WTC11 (cell line): ENCODE measurements at regions not wholly inside any gene's neighbourhood (a gene's known extent, or its start where the extent isn't known, plus 50 kb on each side); places are given as distances from the start of the nearest gene placed in this dataset.

Experiments
- ATAC-seq: fragments of 200-7000 bp; cut with Tn5 transposase; 2 replicates; pipeline ENCODE4 v1.10.0; 2021; ENCODE audit warnings: mild to moderate bottlenecking, moderate library complexity
- CTCF ChIA-PET: fragments of 300-600 bp; sonication (Branson Sonifier 250); formaldehyde crosslinking; loops from one replicate; lab custom pipeline; 2021; ENCODE audit warnings: antibody characterized with exemption; lab: Charles Lee
- POLR2A ChIA-PET: fragments of 350-600 bp; sonication (Branson Sonifier 250); formaldehyde crosslinking; loops from one replicate; lab custom pipeline; 2021; ENCODE audit warnings: antibody characterized with exemption; lab: Charles Lee
- DNase-seq: peaks from one replicate; pipeline ENCODE4 v3.0.0; 2021; ENCODE audit warnings: low spot score
- H3K27ac Mint-ChIP-seq: 2 replicates; pipeline ENCODE4 v1.8.0; 2021; ENCODE audit warnings: mixed read lengths
- H3K27me3 Mint-ChIP-seq: 2 replicates; pipeline ENCODE4 v1.8.0; 2021; ENCODE audit warnings: low read depth, mild to moderate bottlenecking, moderate library complexity, mixed read lengths
- H3K36me3 Mint-ChIP-seq: 2 replicates; pipeline ENCODE4 v1.8.0; 2021; ENCODE audit warnings: mixed read lengths
- H3K4me1 Mint-ChIP-seq: 2 replicates; pipeline ENCODE4 v1.8.0; 2022; ENCODE audit warnings: mixed read lengths
- H3K4me3 Mint-ChIP-seq: 2 replicates; pipeline ENCODE4 v1.8.0; 2021; ENCODE audit warnings: mild to moderate bottlenecking, moderate library complexity, mixed read lengths
- H3K9me3 Mint-ChIP-seq: 2 replicates; pipeline ENCODE4 v1.8.0; 2021; ENCODE audit warnings: mixed read lengths
- ARID4B ChIP-seq: sonication (generic); formaldehyde crosslinking; IDR thresholded peaks from 2 replicates; pipeline ENCODE4 v1.8.0; 2023; ENCODE audit warnings: missing genetic modification reagents, mild to moderate bottlenecking, borderline replicate concordance
- ATF6 ChIP-seq: sonication (generic); formaldehyde crosslinking; IDR thresholded peaks from 2 replicates; pipeline ENCODE4 v1.8.1; 2023; ENCODE audit warnings: mild to moderate bottlenecking, missing genetic modification reagents
- CREM ChIP-seq: sonication (generic); formaldehyde crosslinking; IDR thresholded peaks from 2 replicates; pipeline ENCODE4 v1.8.1; 2022; ENCODE audit warnings: mild to moderate bottlenecking, missing genetic modification reagents, moderate library complexity
- E2F5 ChIP-seq: sonication (generic); formaldehyde crosslinking; IDR thresholded peaks from 2 replicates; pipeline ENCODE4 v1.8.1; 2022; ENCODE audit warnings: mild to moderate bottlenecking, moderate library complexity, missing genetic modification reagents
- FOXP1 ChIP-seq: sonication (generic); formaldehyde crosslinking; IDR thresholded peaks from 2 replicates; pipeline ENCODE4 v1.8.0; 2022; ENCODE audit warnings: missing genetic modification reagents, mild to moderate bottlenecking, moderate library complexity, borderline replicate concordance
- JUN ChIP-seq: sonication (generic); formaldehyde crosslinking; IDR thresholded peaks from 2 replicates; pipeline ENCODE4 v1.8.0; 2023; ENCODE audit warnings: mild to moderate bottlenecking, missing genetic modification reagents
- MYBL2 ChIP-seq: sonication (generic); formaldehyde crosslinking; IDR thresholded peaks from 2 replicates; pipeline ENCODE4 v1.8.1; 2023; ENCODE audit warnings: mild to moderate bottlenecking, moderate library complexity, missing genetic modification reagents
- NR3C1 ChIP-seq: sonication (generic); formaldehyde crosslinking; conservative IDR thresholded peaks from 2 replicates; pipeline ENCODE4 v1.8.1; 2023; ENCODE audit warnings: low read depth, mild to moderate bottlenecking, missing genetic modification reagents
- SMAD4 ChIP-seq: sonication (generic); formaldehyde crosslinking; IDR thresholded peaks from 2 replicates; pipeline ENCODE4 v1.8.0; 2022; ENCODE audit warnings: mild to moderate bottlenecking, missing genetic modification reagents
- USF1 ChIP-seq: sonication (generic); formaldehyde crosslinking; IDR thresholded peaks from 2 replicates; pipeline ENCODE4 v1.8.0; 2022; ENCODE audit warnings: mild to moderate bottlenecking, missing genetic modification reagents
- ZNF219 ChIP-seq: sonication (generic); formaldehyde crosslinking; IDR thresholded peaks from 2 replicates; pipeline ENCODE4 v1.8.0; 2023; ENCODE audit warnings: missing genetic modification reagents, mild to moderate bottlenecking, borderline replicate concordance
- ZNF263 ChIP-seq: sonication (generic); formaldehyde crosslinking; IDR thresholded peaks from 2 replicates; pipeline ENCODE4 v1.8.1; 2022; ENCODE audit warnings: low read depth, mild to moderate bottlenecking, moderate library complexity, missing genetic modification reagents
- ZNF317 ChIP-seq: sonication (generic); formaldehyde crosslinking; IDR thresholded peaks from 2 replicates; pipeline ENCODE4 v1.8.1; 2023; ENCODE audit warnings: low read depth, mild to moderate bottlenecking, moderate library complexity, missing genetic modification reagents, borderline replicate concordance
- ZNF396 ChIP-seq: fragments of 250-450 bp; sonication (Bioruptor Pico); IDR thresholded peaks from 2 replicates; pipeline ENCODE4 v1.8.0; 2021; ENCODE audit warnings: mild to moderate bottlenecking, moderate library complexity, borderline replicate concordance
- ZNF425 ChIP-seq: fragments of 250-450 bp; sonication (Bioruptor Pico); conservative IDR thresholded peaks from 2 replicates; pipeline ENCODE4 v1.9.0; 2021; ENCODE audit warnings: mild to moderate bottlenecking
- ZSCAN18 ChIP-seq: fragments of 250-450 bp; sonication (Bioruptor Pico); IDR thresholded peaks from 2 replicates; pipeline ENCODE4 v2.1.2; 2022; ENCODE audit warnings: mild to moderate bottlenecking, moderate library complexity

- CTCF ChIA-PET: interaction anchor here (0.6 to 2.7 kb wide), 12 partner anchors 8 to 535 kb away, joined by 3 to 12 read pairs (median 4); no protein-coding TSS in a partner anchor
- H3K27me3 Mint-ChIP-seq: no peaks in the 10 kb centered on the region
- no peak for TF ChIP-seq CREM (CRISPR knock-in tag)
- no peak for TF ChIP-seq MYBL2 (CRISPR knock-in tag)
- TF ChIP-seq ZNF396 (CRISPR knock-in tag): no peak
- no peak for TF ChIP-seq ZNF219 (CRISPR knock-in tag)
- TF ChIP-seq E2F5 (CRISPR knock-in tag): no peak
- no peak for TF ChIP-seq ARID4B (CRISPR knock-in tag)
- TF ChIP-seq ZNF317 (CRISPR knock-in tag): no peak
- TF ChIP-seq ZNF425 (CRISPR knock-in tag): no peak
- TF ChIP-seq SMAD4 (CRISPR knock-in tag): no peak
- no peak for DNase-seq
- no peaks in the 10 kb centered on the region for H3K36me3 Mint-ChIP-seq
- H3K4me1 Mint-ChIP-seq: peaks cover 19% of the 10 kb centered on the region
- POLR2A ChIA-PET: no interaction called here
- peak; percentile 68 for ATAC-seq
- no peak overlapping the region for H3K4me3 Mint-ChIP-seq
- H3K27ac Mint-ChIP-seq: no peak overlapping the region
- no peaks in the 10 kb centered on the region for H3K9me3 Mint-ChIP-seq
These were observed 480.5 kb upstream of the PROK2 start for GRCh38 chr3:72265256-72266015.

- H3K27ac Mint-ChIP-seq: no peak overlapping the region
- ChIA-PET POLR2A (no interaction called here), CTCF (interaction anchor here (0.6 kb wide), 1 partner anchor 8 kb away, joined by 4 read pairs; no protein-coding TSS in a partner anchor)
- no peaks in the 10 kb centered on the region for H3K9me3 Mint-ChIP-seq
- DNase-seq (no peak), ATAC-seq (no peak)
- H3K4me1 Mint-ChIP-seq: peaks cover 20% of the 10 kb centered on the region
- no peaks in the 10 kb centered on the region; the same call in 1 of the 2 replicates for H3K27me3 Mint-ChIP-seq
- H3K36me3 Mint-ChIP-seq: no peaks in the 10 kb centered on the region
- H3K4me3 Mint-ChIP-seq: no peak overlapping the region
- TF ChIP-seq ZSCAN18 (CRISPR knock-in tag) (no peak), ZNF263 (no peak), JUN (CRISPR knock-in tag) (no peak), FOXP1 (CRISPR knock-in tag) (no peak), ATF6 (CRISPR knock-in tag) (no peak), NR3C1 (CRISPR knock-in tag) (no peak), USF1 (CRISPR knock-in tag) (no peak)
These were observed 478.5 kb upstream of the PROK2 start for GRCh38 chr3:72263223-72263990.
